Trophoblast cell (in vitro differentiated cells and primary cell): ENCODE measurements at regions not wholly inside any gene's neighbourhood (a gene's known extent, or its start where the extent isn't known, plus 50 kb on each side); places are given as distances from the start of the nearest gene placed in this dataset.

Experiments
- DNase-seq, 2 donors: peaks; one replicate each; pipeline ENCODE4 v3.0.0-alpha.2; 2016
- H2AFZ ChIP-seq: 2 replicates; pipeline ENCODE4 v1.6.1; 2013; ENCODE audit warnings: low read length, moderate library complexity, mild to moderate bottlenecking; ENCODE audit not compliant: insufficient read depth, poor library complexity
- H2AK5ac ChIP-seq: 2 replicates; pipeline ENCODE4 v1.6.1; 2013; ENCODE audit warnings: mild to moderate bottlenecking, low read length
- H2BK120ac ChIP-seq: 2 replicates; pipeline ENCODE4 v1.6.1; 2013; ENCODE audit warnings: low read length, mild to moderate bottlenecking, moderate library complexity; ENCODE audit not compliant: insufficient read depth, poor library complexity
- H2BK12ac ChIP-seq: 2 replicates; pipeline ENCODE4 v1.6.1; 2013; ENCODE audit warnings: mild to moderate bottlenecking, low read length, moderate library complexity
- H2BK5ac ChIP-seq: 2 replicates; pipeline ENCODE4 v1.6.1; 2013; ENCODE audit warnings: low read length, low read depth, moderate library complexity, mild to moderate bottlenecking; ENCODE audit not compliant: poor library complexity
- H3K14ac ChIP-seq: 2 replicates; pipeline ENCODE4 v1.6.1; 2013; ENCODE audit warnings: mild to moderate bottlenecking, low read length
- H3K18ac ChIP-seq: 2 replicates; pipeline ENCODE4 v1.6.1; 2013; ENCODE audit warnings: mild to moderate bottlenecking, low read length
- H3K23ac ChIP-seq: 2 replicates; pipeline ENCODE4 v1.6.1; 2013; ENCODE audit warnings: low read length
- H3K27ac ChIP-seq: 2 replicates; pipeline ENCODE4 v1.5.1; 2013; ENCODE audit warnings: low read depth, mild to moderate bottlenecking, inconsistent platforms, low read length, moderate library complexity
- H3K27me3 ChIP-seq: 2 replicates; pipeline ENCODE4 v1.6.1; 2013; ENCODE audit warnings: inconsistent platforms, mild to moderate bottlenecking, low read length, moderate library complexity; ENCODE audit not compliant: insufficient read depth
- H3K36me3 ChIP-seq, 2 experiments: 1 replicate in 1 of 2; 2 replicates in 1 of 2; pipeline ENCODE4 v1.6.1; 2013; ENCODE audit warnings: low read length in 2 of 2, mild to moderate bottlenecking in 2 of 2, moderate library complexity in 1 of 2; ENCODE audit not compliant: insufficient read depth in 2 of 2, control insufficient read depth in 1 of 2
- H3K4ac ChIP-seq: 2 replicates; pipeline ENCODE4 v1.6.1; 2013; ENCODE audit warnings: low read depth, mild to moderate bottlenecking, low read length, moderate library complexity
- H3K4me1 ChIP-seq, 2 experiments: 1 replicate in 1 of 2; 2 replicates in 1 of 2; pipeline ENCODE4 v1.6.1; 2013; ENCODE audit warnings: low read length in 2 of 2, mild to moderate bottlenecking in 2 of 2, moderate library complexity in 1 of 2; ENCODE audit not compliant: insufficient read depth in 2 of 2, control insufficient read depth in 1 of 2
- H3K4me2 ChIP-seq: 2 replicates; pipeline ENCODE4 v1.6.1; 2013; ENCODE audit warnings: inconsistent platforms, mild to moderate bottlenecking, low read length, moderate library complexity
- H3K4me3 ChIP-seq: 2 replicates; pipeline ENCODE4 v1.5.1; 2013; ENCODE audit warnings: mild to moderate bottlenecking, low read depth, low read length, inconsistent platforms
- H3K79me1 ChIP-seq: one replicate; pipeline ENCODE4 v1.6.1; 2013; ENCODE audit warnings: low read length
- H3K79me2 ChIP-seq: 2 replicates; pipeline ENCODE4 v1.6.1; 2013; ENCODE audit warnings: low read length, mild to moderate bottlenecking; ENCODE audit not compliant: control insufficient read depth, insufficient read depth, poor library complexity
- H3K9ac ChIP-seq: 2 replicates; pipeline ENCODE4 v1.6.1; 2013; ENCODE audit warnings: mild to moderate bottlenecking, low read length
- H3K9me3 ChIP-seq: 2 replicates; pipeline ENCODE4 v1.6.1; 2013; ENCODE audit warnings: low read depth, mild to moderate bottlenecking, control low read depth, inconsistent platforms, low read length; ENCODE audit not compliant: insufficient read depth
- H4K12ac ChIP-seq: 2 replicates; pipeline ENCODE4 v1.6.1; 2013; ENCODE audit warnings: low read depth, mild to moderate bottlenecking, low read length, moderate library complexity
- H4K8ac ChIP-seq: 2 replicates; pipeline ENCODE4 v1.6.1; 2013; ENCODE audit warnings: low read depth, mild to moderate bottlenecking, low read length, moderate library complexity
- H4K91ac ChIP-seq: one replicate; pipeline ENCODE4 v1.6.1; 2013; ENCODE audit warnings: low read depth, mild to moderate bottlenecking, low read length, moderate library complexity
- WGBS: extraction: QIAGEN DNeasy Blood & Tissue Kit; methylation state at CpG from one replicate; pipeline ENCODE4 v1.1.7; 2013; ENCODE audit warnings: missing lambda C conversion rate; ENCODE audit not compliant: insufficient read length, insufficient coverage; ENCODE audit errors: extremely low coverage; 5-methylcytosine and 5-hydroxymethylcytosine counted together

DNA sequence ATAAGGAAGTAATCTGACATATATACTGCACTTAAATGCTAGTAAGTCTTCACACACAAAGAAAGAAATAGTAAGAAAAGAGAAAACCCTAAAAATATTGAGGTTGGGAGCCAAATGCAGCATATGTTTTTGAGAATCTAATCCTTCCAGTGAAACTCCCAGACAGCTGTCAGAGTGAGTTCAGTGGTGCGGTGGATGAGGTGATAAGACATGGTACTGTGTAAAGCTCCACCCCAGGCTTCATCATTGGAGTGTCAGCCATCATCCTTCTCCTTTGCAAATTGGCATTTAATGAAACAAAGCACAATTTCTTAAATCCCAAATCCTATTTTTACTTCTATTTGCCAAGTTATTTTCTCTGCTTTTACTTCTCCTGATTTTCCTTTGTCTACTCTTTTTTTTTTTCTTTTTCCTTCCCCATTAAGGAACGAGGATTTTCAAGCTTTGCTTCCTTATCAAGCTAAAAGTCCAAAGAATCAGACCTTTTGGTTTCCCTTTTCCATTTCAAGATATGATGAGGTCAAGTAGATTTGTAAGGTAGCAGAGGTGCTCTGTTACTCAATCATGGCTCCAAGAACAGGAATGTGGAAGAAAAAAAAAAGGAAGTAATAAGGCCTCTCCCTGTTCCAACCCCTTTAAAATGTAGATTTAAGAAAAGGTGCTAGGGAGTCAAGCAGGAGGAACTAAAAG lies 343.3 kb downstream of the SETD4 start:
- H4K12ac ChIP-seq: no peak overlapping the region
- no peak overlapping the region for H2BK12ac ChIP-seq
- no peaks in the 10 kb centered on the region for H3K79me1 ChIP-seq
- no peaks in the 10 kb centered on the region for H3K4me1 ChIP-seq
- H3K14ac ChIP-seq: no peak overlapping the region
- no peak overlapping the region for H3K4ac ChIP-seq
- no peaks in the 10 kb centered on the region for H3K36me3 ChIP-seq
- H2AK5ac ChIP-seq: no peak overlapping the region
- no peaks in the 10 kb centered on the region for H3K27me3 ChIP-seq
- no peak overlapping the region for H3K9ac ChIP-seq
- H3K9me3 ChIP-seq: peaks cover 5% of the 10 kb centered on the region
- H3K79me2 ChIP-seq: no peaks in the 10 kb centered on the region
- no peak overlapping the region for H3K18ac ChIP-seq
- no peak overlapping the region for H2BK120ac ChIP-seq
- no peak for DNase-seq
- no peak overlapping the region for H3K23ac ChIP-seq
- H3K27ac ChIP-seq: no peak overlapping the region
- H2AFZ ChIP-seq: no peak overlapping the region
- H4K8ac ChIP-seq: no peak overlapping the region
- no peak overlapping the region for H3K4me2 ChIP-seq
- WGBS: no CpG with 5 or more reads among the region's 2 CpGs
- H3K4me3 ChIP-seq: no peak overlapping the region
- no peak overlapping the region for H2BK5ac ChIP-seq
- H4K91ac ChIP-seq: no peak overlapping the region

DNA sequence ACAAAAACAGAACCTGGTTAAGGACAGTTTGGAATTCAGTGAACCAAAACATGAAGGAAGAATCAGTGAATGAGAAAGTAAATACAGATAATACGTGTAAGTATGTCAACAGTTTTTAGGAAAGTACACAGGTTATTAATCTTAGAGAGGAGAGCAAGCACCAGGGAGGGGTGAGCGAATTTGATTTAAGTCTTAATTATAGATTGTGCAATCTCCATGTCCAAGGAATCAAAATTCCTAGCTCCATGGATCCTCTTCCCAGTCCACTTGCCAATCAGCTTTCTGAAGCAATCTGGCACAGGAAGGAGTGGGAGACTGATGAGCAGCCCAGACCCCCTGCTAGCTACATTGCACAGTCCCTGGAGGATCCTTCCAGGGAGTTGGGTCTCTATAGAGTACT lies 346.4 kb downstream of the SETD4 start:
- no peak overlapping the region for H2AFZ ChIP-seq
- H3K9ac ChIP-seq: no peak overlapping the region
- H2BK12ac ChIP-seq: no peak overlapping the region
- no peak overlapping the region for H3K27ac ChIP-seq
- H3K4me1 ChIP-seq: no peaks in the 10 kb centered on the region
- H4K8ac ChIP-seq: no peak overlapping the region
- no peak overlapping the region for H3K4ac ChIP-seq
- no peaks in the 10 kb centered on the region for H3K27me3 ChIP-seq
- H3K79me1 ChIP-seq: no peaks in the 10 kb centered on the region
- no peaks in the 10 kb centered on the region for H3K79me2 ChIP-seq
- no peak overlapping the region for H2BK120ac ChIP-seq
- H3K18ac ChIP-seq: no peak overlapping the region
- no CpG with 5 or more reads among the region's 2 CpGs for WGBS
- H4K12ac ChIP-seq: no peak overlapping the region
- no peak overlapping the region for H2BK5ac ChIP-seq
- H3K14ac ChIP-seq: no peak overlapping the region
- no peak for DNase-seq
- H3K9me3 ChIP-seq: peaks cover 2% of the 10 kb centered on the region
- no peak overlapping the region for H3K4me3 ChIP-seq
- H3K23ac ChIP-seq: no peak overlapping the region
- H4K91ac ChIP-seq: no peak overlapping the region
- no peak overlapping the region for H2AK5ac ChIP-seq
- no peak overlapping the region for H3K4me2 ChIP-seq
- H3K36me3 ChIP-seq: no peaks in the 10 kb centered on the region

GRCh38 chr21:35711661-35712060 lies 348.7 kb downstream of the SETD4 start:
- Histone ChIP-seq H4K12ac (no peak overlapping the region), H4K8ac (no peak overlapping the region), H3K18ac (no peak overlapping the region), H3K4me1 (no peaks in the 10 kb centered on the region), H3K36me3 (no peaks in the 10 kb centered on the region), H3K27me3 (no peaks in the 10 kb centered on the region), H3K27ac (no peak overlapping the region), H3K4ac (no peak overlapping the region), H4K91ac (no peak overlapping the region), H3K79me1 (no peaks in the 10 kb centered on the region), H2BK5ac (no peak overlapping the region), H3K4me2 (no peak overlapping the region), H3K9ac (no peak overlapping the region), H2AFZ (no peak overlapping the region), H3K79me2 (no peaks in the 10 kb centered on the region), H3K4me3 (no peak overlapping the region), H3K14ac (no peak overlapping the region), H2BK120ac (no peak overlapping the region), H3K23ac (no peak overlapping the region), H2AK5ac (no peak overlapping the region), H3K9me3 (peaks cover 2% of the 10 kb centered on the region), H2BK12ac (no peak overlapping the region)
- no CpG with 5 or more reads among the region's 2 CpGs for WGBS
- DNase-seq: no peak

- Histone ChIP-seq H3K23ac (no peak overlapping the region), H3K9me3 (peaks cover 2% of the 10 kb centered on the region), H3K4me3 (no peak overlapping the region), H3K79me1 (no peaks in the 10 kb centered on the region), H2BK5ac (no peak overlapping the region), H4K8ac (no peak overlapping the region), H2AFZ (no peak overlapping the region), H2BK120ac (no peak overlapping the region), H2BK12ac (no peak overlapping the region), H3K4me1 (no peaks in the 10 kb centered on the region), H3K9ac (no peak overlapping the region), H3K79me2 (no peaks in the 10 kb centered on the region), H3K14ac (no peak overlapping the region), H3K36me3 (no peaks in the 10 kb centered on the region), H3K4me2 (no peak overlapping the region), H4K12ac (no peak overlapping the region), H3K27ac (no peak overlapping the region), H2AK5ac (no peak overlapping the region), H3K18ac (no peak overlapping the region), H3K4ac (no peak overlapping the region), H3K27me3 (no peaks in the 10 kb centered on the region), H4K91ac (no peak overlapping the region)
- WGBS: no CpG with 5 or more reads among the region's 3 CpGs
- DNase-seq: no peak
Observed at GRCh38 chr21:35711213-35711612, 349.1 kb downstream of the SETD4 start.
